ENCODE measurements at regions not wholly inside any gene's neighbourhood (a gene's known extent, or its start where the extent isn't known, plus 50 kb on each side); places are given as distances from the start of the nearest gene placed in this dataset.

DNA sequence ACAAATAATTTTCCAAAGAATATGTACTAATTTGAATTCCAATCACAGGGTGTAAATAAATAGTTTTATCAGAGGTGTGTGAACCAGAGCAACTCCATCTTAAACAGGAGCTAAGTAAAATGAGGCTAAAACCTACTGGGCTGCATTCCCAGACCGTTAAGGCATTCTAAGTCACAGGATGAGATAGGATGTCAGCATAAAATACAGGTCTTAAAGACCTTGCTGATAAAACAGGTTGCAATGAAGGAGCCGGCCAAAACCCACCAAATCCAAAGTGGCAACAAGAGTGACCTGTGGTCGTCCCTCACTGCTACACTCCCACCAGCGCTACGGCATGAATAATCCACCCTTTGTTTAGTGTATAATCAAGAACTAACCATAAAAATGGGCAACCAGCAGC, 291.7 kb upstream of the SEMA3D start:
- no peak for DNase-seq

DNA sequence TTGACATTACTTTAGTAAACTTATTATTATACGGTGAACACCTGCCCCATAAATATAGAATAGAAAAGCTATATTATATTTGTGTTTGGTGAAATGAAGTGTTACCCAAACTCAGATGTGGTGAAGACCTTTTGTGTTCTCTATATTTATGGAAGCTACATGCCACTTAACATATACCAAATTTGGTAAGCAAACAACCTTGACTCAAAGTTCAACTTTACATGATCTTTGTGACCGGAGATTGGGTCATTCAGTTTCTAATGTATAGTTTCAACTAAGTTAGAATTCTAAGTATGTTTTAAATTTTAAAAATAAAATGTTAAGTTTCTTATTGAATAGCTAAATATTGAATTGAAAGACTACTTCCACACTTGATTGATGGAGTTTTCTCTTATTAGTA, 288.6 kb upstream of the SEMA3D start:
- no peak for DNase-seq

DNA sequence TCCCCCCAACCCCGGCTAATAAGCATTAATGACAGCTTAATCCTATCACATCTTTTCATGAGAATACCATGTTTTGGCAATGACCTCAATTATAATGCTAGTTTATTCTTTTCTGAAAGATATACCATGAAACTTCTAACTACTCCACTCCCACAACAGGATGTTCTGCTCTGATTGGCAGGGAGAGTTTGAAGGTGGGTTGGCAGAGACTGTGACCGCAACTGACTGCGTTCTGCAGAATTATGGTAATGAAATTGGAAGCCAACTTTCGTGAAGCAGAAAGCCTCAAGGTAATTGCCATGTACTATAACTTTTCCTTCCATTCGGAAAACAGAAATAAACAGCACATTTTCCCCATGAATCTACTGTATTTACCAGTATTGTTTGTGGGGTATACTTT, 288.2 kb upstream of the SEMA3D start:
- DNase-seq: no peak

DNA sequence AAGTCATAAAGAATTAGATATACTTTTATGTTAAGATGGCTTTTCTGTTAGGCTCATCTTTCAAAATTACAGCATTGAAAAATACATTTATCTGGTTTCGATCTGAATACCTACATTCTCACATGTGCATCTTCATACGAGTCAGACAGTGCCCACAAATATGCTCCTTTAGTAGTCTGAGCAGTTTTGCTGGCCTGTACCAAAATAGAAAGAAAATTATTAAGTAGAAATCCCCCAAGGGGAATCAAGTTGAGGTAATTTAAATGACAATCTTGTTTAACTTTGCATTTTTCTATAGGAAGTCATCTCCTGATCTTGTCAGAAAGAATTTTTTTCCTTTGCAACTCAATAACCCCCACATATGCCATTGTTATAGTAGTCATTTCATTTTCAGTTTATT, 287.4 kb upstream of the SEMA3D start:
- DNase-seq: no peak

DNA sequence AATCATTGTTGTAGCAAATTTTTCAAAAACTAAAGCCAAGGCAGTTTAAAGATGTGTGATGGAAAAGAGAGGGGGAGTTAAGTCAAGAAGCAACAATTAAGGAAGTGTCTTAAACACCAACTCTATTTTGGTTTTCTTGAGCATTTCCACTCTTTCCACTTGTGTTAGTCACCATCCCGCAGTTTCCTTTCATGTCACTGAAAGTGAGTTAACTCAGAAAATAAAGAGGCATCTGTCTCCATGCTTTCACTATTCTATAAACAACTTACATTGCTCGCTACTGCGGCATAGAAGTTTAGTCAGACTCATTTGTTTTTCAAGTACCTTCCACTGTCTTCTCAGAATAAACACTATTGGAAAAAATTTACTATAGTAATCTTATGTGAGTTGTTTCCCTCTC, 284.9 kb upstream of the SEMA3D start:
- no peak for DNase-seq

DNA sequence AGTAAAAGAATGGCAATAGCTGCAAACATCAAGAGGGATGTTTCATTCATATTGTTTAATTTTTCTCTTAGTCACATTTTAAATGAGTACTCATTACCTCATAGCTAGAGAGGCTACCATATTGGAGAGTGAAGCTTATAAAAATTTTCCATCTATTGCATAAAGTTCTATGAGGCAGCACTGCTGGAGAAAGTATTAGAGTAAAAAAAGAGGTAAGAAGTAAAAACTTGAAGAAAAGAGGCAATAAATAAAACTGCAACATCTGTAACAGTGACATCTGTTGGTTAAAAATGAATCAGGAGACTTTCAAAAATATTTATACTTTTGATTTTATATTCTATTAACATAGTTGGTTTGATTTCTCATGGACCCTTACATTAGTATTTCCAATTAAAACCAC, 284.5 kb upstream of the SEMA3D start:
- DNase-seq: no peak

DNA sequence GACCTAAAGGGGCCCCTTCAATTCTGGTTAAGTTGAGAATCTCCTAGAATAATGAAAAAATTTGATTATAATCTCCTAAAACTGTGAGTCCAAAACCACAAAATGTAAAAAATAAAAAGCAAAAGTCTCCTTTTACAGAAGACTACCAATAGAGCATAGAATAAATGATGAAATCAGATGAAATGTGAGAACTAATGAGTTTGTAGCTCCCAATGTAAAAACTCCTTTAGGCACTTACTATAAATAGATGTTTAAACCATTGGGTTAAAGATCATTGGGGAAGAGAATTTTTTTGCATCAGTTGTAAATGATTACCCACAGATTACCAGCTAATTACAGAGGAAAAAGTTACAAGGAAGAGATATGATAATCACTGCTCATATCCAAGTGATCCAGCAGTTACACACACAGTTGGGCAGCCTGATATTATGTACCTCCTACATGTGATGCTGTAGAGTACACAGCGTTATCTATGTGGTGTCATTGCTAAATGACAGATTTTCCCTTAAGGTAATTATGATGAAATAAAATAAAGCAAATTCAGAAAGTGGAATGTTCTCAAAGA, 282.7 kb upstream of the SEMA3D start:
- no peak for DNase-seq

DNA sequence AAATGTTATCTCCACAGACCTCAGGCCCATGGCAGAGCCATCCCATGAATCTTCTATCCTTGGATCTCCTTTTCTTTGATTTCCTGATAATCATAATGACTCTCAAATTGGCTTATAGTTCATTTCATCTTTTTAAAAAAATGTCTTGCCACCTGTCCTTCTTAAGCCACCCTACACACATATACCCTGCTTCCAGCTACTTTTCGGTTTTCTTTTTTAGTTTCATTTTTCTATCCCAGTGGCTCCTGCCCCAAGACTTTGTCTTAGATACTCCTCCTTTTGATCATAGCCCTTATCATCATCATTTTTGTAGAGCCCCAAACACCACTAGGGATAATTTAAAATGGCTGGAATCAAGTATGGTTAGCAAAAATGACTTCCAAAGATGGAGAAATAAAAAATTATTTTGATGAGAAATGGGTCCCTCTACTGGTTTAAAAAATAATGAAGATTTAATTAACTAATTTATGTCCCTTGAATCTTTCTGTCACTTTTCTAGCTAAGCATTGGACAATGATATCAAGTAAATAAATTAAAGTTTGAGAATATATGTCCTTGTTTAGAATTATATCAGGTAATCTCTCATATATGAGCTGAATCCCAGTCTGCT, 277.3 kb upstream of the SEMA3D start:
- no peak for DNase-seq

DNA sequence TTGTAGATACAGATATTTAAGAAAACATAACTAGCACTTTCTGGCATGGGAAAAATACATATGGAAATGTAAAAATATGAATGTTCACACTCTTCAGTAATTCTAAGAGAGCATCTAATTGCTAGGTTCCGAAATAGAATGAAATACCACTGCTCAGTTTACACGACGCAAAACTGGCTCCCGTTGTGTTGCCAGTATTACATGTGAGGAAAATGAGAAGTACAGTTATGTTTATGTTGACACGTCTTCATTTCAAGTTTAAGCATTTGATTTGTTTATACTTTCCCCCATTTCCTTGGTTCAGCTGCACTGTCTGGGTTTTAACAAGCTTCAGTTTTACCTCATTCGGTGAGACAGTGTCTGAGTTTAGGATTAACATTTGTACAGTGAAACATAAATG, 275.8 kb upstream of the SEMA3D start:
- no peak for DNase-seq

DNA sequence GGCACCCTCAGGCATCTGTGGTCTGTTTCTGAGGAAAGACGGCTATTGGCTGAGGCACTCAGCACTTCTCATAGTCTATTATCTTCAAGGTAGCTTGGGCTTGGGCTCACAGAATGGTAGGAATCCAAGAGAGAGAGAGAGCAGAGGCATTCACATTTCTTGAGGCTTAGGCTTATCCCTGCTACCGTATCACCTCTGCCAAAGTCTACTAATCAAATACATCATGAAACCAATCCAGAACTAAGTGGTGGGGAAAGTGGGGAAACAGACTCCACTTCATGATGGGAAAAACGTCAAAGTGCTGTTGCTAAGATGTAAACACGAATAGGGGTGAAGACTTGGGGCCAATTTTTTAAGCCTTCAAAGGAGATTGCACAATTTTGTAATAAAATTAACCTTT, 271.1 kb upstream of the SEMA3D start:
- no peak for DNase-seq

DNA sequence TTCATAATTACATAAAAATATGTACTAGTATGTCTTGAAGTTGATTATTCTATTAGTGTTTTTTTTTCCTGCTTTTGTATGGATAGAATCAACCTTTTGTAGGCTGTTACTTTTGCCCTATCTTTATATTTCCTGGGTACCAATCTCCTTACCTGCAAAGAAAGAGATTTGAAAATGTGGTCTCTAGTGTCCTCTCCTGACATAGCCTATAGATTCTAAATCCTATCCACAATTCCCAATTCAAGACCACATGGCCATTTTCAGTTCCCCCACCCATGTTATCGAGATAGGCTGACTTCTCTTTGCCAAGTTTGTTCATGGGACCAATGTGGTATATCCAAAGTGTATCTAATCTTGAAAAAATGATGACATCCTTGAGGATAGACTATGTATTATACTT, 269.4 kb upstream of the SEMA3D start:
- DNase-seq: no peak

DNA sequence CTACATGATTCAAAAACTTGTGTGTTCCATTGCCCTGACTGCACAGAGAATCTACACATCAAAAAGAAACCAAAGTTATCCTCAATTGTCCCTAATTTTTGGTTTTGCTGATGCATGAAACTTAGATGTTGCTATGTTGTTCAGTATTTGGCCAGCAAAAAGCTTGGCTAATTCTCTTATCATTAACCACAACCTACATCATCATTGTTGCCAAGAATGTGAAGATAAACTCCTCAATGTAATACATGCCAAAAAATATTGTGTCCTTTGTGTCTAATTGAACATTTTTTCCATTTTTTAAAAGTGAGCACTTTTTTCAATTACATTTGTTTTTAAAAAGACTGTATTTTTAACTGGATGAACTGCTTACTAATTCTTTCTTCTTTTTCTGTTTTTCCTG, 268.0 kb upstream of the SEMA3D start:
- no peak for DNase-seq

DNA sequence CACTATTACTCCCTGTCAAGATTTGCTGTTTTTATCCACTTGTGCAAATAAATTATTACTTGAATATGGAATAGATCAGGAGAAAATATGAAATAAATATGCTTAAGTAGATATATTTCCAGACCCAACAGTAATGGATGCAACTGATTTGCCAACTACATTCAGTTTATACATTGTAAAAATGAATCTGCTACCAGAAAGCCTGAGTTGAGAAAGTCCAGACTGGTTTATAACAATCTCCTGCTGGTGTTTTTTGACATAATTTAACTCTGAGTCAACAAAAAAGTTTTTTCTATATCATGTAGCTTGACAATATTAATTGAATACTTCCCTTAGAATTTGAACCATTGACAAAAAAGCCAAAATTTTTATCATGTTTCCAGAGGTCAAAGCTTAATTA, 265.8 kb upstream of the SEMA3D start:
- no peak for DNase-seq

DNA sequence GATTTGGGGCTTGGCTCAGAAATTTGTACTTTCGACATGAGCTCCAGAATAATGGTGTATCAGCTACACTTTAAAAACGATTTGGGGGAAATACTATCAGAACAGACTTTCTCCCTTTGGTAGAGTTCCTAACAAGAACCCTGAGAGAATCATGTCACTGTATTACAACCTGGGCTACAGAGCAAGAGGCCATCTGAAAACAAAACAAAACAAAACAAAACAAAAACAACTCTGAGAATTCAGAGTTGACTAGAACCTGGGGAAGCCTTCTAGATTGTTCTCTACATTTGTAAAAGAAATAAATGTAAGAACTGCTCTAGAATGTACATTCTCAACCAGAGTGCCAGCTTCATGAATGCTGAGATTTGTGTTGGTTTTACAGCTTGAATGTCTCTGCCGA, 262.6 kb upstream of the SEMA3D start:
- DNase-seq: no peak

DNA sequence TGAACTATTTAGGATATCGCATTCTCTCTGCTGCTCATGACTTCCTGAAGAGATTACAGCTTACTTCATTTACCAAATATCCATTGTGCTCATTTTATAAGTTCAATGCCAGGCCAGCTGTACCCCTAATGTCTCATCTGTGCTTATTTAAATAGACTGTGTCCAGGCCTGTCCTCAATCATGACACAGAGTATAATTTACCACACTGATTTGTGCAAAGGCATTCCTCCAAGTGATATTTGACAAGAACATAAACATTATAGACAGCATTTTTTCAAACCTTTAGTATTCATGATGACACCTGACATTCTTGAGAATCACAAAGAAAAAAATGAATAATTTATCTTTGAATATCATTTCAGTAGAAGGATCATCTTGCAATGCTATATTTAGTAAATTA, 260.1 kb upstream of the SEMA3D start:
- DNase-seq: no peak

DNA sequence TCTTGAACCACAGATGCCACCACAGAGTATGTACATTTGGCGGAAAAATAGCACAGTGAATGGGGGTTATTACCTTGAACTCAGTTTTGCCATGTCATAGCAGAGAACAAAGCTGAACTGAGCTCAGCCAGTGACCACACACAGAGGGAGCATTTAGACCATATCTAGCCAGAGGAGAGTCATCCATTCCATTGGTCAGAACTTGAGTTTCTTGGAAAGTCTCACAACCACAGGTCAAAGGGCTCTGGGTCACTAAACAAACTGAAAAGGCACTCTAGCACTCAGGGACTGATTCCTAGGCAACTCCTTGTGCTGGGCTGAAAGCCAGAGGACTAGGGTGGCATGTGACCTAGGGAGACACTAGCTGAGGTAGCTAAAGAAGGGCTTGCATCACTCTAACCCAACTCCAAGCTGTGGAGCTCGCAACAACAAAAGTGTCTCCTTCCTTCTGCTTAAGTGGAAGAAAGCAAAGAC, 239.7 kb upstream of the SEMA3D start:
- no peak for DNase-seq

DNA sequence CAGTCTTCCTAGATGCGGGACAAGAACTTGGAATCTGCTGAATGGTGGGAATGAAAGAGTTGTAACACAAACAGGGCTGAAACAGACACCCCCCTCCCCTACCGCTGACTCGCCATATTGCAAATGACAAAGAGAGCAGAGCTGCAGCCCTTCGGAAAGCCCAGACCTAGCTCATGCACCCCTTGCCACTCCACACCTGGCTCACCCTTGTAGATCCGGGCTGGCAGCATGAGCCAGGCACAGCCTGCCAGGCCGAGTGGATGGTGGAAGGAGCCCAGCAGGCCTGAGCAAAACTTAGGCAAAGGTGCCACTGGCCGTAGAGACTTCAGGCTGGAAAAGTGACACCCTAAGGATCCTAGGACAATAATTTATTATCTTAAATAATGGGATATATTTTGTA, 237.4 kb upstream of the SEMA3D start:
- DNase-seq: no peak

DNA sequence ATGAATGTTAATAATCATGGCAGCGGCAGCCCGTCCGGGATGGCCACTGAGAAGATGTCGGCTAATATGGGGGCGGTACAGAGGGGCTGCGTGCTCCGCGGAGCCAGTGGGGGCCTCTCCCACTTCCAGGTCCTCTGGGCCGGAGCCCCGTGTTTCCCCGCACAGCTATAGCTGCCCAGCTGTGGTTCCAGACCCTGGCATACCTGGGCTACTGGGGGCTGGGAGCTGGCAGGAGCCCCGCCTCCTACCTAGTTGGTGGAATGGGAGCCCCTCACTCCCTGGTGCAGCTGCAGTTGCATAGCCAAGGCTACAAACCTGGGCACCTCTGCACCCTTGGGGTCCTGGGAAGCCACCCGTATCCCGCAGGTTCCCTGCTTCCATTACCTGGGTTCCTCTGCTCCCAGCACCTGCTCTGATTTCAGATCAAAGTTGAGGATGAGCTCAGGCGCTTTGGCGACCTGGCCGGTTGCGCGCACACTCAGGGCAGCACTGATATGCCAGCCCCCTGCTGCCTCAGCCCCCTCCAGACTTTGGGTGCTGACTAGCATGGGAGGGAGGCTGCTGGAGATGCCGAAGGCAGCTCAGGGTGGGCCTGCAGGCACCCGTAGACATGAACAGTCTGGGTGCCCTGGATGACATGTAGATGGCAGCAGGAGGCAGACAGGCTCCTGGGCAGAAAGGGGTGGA, 236.5 kb upstream of the SEMA3D start:
- DNase-seq: no peak

DNA sequence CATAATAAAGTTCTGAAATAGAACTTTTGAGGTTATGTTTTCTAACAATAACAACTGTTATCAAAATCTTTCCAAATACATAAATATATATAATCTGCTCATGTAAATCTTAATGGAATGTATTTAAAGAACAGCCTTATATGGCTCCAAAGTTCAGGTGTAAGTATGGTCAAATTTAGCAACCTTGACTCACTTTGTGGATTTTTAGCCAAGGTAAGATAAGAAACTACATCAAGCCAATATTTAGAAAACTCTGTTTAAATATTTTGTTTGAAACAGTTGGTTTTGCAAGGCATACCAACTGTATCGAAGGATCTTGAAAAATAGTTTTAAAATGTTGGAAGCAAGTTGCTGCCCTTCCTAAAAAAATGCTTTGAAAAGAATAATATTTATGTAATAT, 228.9 kb upstream of the SEMA3D start:
- no peak for DNase-seq

DNA sequence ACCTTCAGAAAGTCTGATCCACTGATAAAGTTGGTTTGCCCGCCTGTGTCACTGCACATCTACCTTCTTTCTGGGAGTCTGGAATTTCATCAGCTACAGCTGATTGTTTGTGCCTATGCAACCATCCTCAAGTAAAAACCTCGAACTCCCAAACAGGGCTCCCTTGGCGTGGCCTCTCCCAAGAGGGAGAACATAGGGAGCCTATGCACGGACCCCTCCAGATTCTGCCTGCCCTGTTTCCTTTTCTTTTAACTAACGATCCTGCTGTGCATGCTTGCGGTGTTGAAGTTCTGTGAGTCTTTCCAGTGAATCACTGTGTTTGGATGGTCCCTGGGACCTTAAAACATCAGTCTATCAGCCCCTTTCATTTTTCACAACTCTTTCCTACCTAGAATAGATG, 226.9 kb upstream of the SEMA3D start:
- DNase-seq: no peak

DNA sequence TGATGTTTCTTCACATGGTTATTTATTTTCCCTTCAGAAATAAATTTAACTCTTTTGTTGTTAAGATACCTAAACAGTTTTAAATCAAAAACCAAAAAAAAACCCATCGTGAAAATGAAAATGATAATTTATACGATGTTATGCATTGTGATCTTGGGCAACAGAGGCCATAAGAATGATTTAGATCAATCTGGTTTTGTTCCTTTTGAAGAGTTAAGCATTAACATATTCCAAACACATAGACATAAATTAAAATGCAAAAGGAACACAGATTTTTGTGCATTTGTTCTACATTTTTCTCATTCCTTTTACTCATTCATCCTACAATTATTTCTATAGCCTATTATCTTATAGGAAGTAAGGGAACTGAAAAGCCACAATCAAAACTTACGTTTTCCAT, 226.1 kb upstream of the SEMA3D start:
- DNase-seq: no peak

DNA sequence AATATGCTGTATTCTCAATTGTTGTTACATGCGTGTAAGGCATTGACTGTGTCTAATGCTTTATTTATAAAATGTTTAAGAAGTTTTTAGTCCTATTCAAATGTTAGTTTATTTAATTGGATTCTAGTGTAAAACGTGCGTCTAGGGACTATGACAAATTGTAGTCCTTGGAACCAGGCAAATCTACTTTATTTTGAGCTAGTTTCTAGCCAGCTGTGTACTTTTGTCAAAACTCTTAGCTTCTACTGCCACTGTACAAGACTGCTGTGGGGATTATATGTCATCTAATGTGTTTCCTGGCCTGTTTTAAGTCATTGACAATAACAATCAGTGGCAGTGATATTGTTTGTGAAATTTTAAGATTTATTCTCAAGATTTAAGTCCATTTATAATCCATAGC, 220.5 kb upstream of the SEMA3D start:
- DNase-seq: no peak

DNA sequence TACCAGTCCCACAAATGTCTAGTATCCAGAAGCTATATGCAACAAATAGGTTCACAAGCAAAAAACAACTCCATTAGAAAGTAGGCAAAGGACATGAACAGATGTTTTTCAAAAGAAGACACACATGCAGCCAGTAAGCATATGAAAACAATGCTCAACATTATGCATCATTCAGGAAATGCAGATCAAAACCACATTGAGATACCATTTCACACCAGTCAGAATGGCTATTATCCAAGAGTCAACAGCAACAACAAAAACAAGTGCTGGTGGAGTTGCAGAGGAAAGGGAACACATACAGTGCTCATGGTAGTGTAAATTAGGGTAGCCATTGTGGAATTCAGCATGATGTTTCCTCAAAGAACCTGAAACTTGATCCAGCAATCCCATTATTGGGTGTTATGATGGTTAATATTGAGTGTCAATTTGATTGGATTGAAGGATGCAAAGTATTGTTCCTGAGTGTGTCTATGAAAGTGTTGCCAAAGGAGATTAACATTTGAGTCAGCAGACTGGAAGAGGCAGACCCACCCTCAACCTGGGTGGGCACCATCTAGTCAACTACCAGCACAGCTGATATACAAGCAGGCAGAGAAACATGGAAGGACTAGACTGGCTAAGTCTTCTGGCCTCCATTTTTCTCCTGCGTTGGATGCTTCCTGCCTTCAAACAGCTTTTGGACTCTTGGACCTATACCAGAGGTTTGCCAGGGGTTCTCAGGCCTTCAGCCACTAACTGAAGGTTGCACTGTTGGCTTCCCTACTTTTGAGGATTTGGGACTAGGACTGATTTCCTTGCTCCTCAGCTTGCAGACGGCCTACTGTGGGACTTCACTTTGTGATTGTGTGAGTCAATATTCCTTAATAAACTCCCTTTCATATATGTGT, 218.4 kb upstream of the SEMA3D start:
- no peak for DNase-seq

DNA sequence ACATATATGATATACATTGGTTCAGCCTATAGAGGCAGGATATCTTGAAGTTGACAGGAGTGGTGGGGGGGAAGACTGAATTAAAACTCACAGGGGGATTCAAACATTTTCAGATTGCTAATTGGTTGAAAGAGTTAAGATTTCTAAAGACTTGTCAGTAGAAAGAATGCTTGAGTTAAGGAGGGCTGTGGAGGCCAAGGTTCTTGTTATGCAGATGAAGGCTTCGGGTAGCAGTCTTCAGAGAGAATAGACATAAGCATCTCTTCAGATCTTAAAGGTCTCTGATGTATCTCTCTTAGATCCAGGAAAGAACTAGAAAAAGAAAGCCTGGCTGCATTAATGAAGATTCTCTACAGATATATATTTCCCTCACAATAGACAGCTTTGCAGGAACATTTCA, 209.8 kb upstream of the SEMA3D start:
- DNase-seq: no peak

All from activated CD8-positive, alpha-beta memory T cell treated with anti-CD3 and anti-CD28 coated beads, Interleukin-2, amount 50 U/mL, for 48 hours (primary cell).